ENCODE measurements at regions not wholly inside any gene's neighbourhood (a gene's known extent, or its start where the extent isn't known, plus 50 kb on each side); places are given as distances from the start of the nearest gene placed in this dataset.

- intact Hi-C loops (cut with DNase I; ENCODE audit: low total_unique reads): no loop called here
- no peak for DNase-seq
- Histone ChIP-seq H3K9me3 (no peaks in the 10 kb centered on the region), H3K4me1 (no peaks in the 10 kb centered on the region), H3K27ac (no peak overlapping the region), H3K27me3 (no peaks in the 10 kb centered on the region), H3K4me3 (no peak overlapping the region), H3K36me3 (no peaks in the 10 kb centered on the region)
- TF ChIP-seq, protein P1, sequence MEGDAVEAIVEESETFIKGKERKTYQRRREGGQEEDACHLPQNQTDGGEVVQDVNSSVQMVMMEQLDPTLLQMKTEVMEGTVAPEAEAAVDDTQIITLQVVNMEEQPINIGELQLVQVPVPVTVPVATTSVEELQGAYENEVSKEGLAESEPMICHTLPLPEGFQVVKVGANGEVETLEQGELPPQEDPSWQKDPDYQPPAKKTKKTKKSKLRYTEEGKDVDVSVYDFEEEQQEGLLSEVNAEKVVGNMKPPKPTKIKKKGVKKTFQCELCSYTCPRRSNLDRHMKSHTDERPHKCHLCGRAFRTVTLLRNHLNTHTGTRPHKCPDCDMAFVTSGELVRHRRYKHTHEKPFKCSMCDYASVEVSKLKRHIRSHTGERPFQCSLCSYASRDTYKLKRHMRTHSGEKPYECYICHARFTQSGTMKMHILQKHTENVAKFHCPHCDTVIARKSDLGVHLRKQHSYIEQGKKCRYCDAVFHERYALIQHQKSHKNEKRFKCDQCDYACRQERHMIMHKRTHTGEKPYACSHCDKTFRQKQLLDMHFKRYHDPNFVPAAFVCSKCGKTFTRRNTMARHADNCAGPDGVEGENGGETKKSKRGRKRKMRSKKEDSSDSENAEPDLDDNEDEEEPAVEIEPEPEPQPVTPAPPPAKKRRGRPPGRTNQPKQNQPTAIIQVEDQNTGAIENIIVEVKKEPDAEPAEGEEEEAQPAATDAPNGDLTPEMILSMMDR (IDR thresholded peaks at IDR 0.05): no peak
- TF ChIP-seq POLR2A (IDR thresholded peaks at IDR 0.05): no peak
Measured at GRCh38 chr10:128741680-128742079, 615.5 kb upstream of the MKI67 start.

DNA sequence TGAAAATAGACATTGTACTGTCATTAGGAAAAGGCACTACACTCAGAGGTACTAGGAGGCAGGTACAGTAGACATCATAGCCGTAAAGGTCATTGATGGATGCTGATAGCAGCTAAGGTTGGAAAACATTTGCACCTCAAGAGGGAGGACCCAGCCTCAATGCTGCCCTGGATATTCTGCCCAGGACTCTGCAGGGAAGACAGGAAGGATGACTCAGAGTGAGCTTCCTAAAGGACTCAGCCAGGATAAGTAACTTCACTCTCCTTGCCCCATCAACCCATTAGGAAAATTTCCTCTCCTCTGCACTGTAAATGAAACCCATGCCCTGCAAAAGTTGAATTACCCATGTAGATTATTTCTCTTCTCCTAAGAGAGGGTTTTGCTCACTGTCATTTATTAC, 617.9 kb upstream of the MKI67 start:
- Histone ChIP-seq H3K27me3 (no peaks in the 10 kb centered on the region), H3K9me3 (no peaks in the 10 kb centered on the region), H3K36me3 (no peaks in the 10 kb centered on the region), H3K4me1 (no peaks in the 10 kb centered on the region), H3K4me3 (no peak overlapping the region), H3K27ac (no peak overlapping the region)
- no peak for TF ChIP-seq POLR2A (IDR thresholded peaks at IDR 0.05)
- TF ChIP-seq, protein P1 (IDR thresholded peaks at IDR 0.05): no peak
- no peak for DNase-seq
- intact Hi-C loops (cut with DNase I; ENCODE audit: low total_unique reads): no loop called here

- no peaks in the 10 kb centered on the region for H3K9me3 ChIP-seq
- no peaks in the 10 kb centered on the region for H3K4me1 ChIP-seq
- no peaks in the 10 kb centered on the region for H3K36me3 ChIP-seq
- H3K27ac ChIP-seq: no peak overlapping the region
- H3K27me3 ChIP-seq: no peaks in the 10 kb centered on the region
- no peak overlapping the region for H3K4me3 ChIP-seq
- TF ChIP-seq POLR2A (IDR thresholded peaks at IDR 0.05): no peak
- TF ChIP-seq, protein P1 (IDR thresholded peaks at IDR 0.05): no peak
- no peak for DNase-seq
- intact Hi-C loops (cut with DNase I; ENCODE audit: low total_unique reads): no loop called here
Measured at GRCh38 chr10:128744811-128745305, 618.6 kb upstream of the MKI67 start.

DNA sequence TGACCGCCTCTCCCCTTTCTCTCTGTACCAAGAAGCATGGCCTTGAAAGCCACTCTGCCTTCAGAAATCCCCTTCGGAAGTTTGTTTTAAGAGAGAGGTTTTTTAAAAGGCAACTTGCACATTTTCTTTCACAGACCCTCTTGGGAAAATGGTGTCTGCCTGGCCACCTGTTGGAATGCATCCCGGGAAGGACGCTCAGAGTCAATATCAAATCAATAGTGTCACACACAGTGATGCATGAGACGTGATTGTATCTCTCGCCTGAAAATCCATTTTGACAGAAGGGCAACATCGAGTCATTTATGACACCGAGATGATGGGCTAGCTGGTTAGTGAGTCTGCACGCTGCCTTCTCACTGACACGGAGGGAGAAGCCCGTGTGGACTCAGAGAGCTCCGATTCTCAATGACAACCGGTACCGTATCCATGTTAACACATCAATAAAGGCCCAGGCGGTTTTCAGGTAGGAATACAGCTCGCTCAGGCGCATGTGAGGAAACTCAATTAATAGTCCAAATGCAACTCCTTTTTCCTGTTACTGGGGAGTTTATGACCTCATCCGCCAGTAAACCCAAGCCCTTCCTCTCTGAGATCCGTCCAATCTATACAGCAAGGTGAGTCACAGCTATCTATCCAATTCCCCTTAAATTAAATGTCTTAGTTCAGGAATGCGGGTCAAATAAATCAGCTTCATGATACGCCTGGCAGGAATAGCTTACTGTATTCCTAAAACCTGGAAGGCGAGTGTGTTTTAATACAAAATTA, 621.5 kb upstream of the MKI67 start:
- no peak for DNase-seq
- no peak overlapping the region for H3K4me3 ChIP-seq
- H3K4me1 ChIP-seq: no peaks in the 10 kb centered on the region
- TF ChIP-seq, protein P1 (IDR thresholded peaks at IDR 0.05): no peak
- no peak overlapping the region for H3K27ac ChIP-seq
- H3K36me3 ChIP-seq: no peaks in the 10 kb centered on the region
- intact Hi-C loops (cut with DNase I; ENCODE audit: low total_unique reads): no loop called here
- no peaks in the 10 kb centered on the region for H3K27me3 ChIP-seq
- no peaks in the 10 kb centered on the region for H3K9me3 ChIP-seq

DNA sequence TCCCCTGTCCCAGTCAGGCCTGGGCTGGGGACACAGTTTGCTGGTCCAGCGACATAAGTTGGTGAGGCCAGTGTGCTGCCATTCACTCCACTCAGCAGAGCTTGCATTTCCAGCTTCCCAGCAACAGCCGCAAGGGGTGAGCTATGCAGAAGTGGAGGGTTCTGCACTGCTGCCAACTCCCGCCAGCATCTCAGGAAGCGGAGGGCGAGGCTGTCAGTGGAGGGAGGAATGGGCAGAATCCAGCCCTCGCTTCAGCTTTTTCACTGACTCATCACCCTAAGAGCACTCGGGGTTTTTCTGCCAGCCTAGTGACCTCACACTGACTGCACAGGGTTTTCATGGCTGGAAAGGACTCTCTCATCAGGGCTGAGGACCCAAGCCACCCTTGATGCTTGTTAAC, 625.1 kb upstream of the MKI67 start:
- Histone ChIP-seq H3K27me3 (no peaks in the 10 kb centered on the region), H3K9me3 (no peaks in the 10 kb centered on the region), H3K27ac (no peak overlapping the region), H3K4me3 (no peak overlapping the region), H3K36me3 (no peaks in the 10 kb centered on the region), H3K4me1 (no peaks in the 10 kb centered on the region)
- peak in 1 of 2 donors; percentile 18 for DNase-seq
- TF ChIP-seq, protein P1 (IDR thresholded peaks at IDR 0.05): no peak
- TF ChIP-seq POLR2A (IDR thresholded peaks at IDR 0.05): no peak
- intact Hi-C loops (cut with DNase I; ENCODE audit: low total_unique reads): no loop called here

Measured in uterus (tissue), 3 donors.